ENCODE measurements at regions not wholly inside any gene's neighbourhood (a gene's known extent, or its start where the extent isn't known, plus 50 kb on each side); places are given as distances from the start of the nearest gene placed in this dataset.

GRCh38 chr12:83739607-83740006, 1052.9 kb downstream of the TMTC2 start:
- TF ChIP-seq CTCF (IDR thresholded peaks at IDR 0.05), result no peak
- no peak for TF ChIP-seq EZH2 (IDR thresholded peaks at IDR 0.05)
- no peak for TF ChIP-seq EZH2phosphoT487 (IDR thresholded peaks at IDR 0.05)

All from neural progenitor cell (in vitro differentiated cells).